Medulla oblongata (tissue), 1 donor: ENCODE measurements at regions not wholly inside any gene's neighbourhood (a gene's known extent, or its start where the extent isn't known, plus 50 kb on each side); places are given as distances from the start of the nearest gene placed in this dataset.
"Not testable (repeated sequence)": the region's sequence is repeated elsewhere in the genome, so short reads cannot be mapped to it uniquely, and the experiment has no call there.

Source experiments
- DNase-seq: peaks from one replicate; pipeline ENCODE4 v3.0.0-alpha.2; 2015; ENCODE audit errors: extremely low spot score

- no peak for DNase-seq
Measured at GRCh38 chr6:168369786-168370185, 50.2 kb upstream of the DACT2 start.

DNA sequence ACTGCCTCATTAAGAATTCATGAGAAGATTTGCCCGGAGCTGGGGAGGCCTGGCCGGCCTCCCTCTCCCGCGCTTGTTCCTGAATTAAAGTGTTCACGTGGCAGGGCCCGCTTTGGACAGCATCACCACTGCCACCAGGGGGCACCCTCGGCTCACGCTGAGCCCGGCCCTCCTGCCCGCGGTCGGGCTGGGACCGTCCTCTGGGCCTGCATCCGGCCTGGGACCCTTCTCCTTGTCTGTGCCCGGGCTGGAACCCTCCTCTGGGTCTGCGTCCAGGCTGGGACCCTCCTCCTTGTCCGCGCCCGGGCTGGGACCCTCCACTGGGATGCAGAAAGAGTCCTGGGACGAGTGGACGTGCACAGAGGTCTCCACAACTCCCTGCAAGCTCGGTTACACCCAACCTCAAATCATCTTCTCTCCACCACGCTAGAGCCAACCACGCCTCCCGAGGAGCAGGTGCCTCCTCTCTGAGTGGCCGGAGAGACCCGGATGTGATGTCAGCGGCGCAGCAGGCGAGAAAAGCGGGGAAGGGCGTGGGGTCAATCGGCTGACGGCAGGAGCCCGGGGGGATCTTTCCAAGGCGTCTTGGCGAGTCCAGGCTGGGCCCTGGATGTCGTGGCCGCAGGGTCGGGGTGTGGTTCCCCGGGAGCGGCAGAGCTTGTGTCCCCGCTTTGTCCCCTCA lies 50.9 kb upstream of the DACT2 start:
- DNase-seq = peak; percentile 73

- no peak for DNase-seq
Measured at GRCh38 chr6:168371185-168371584, 51.6 kb upstream of the DACT2 start.

DNA sequence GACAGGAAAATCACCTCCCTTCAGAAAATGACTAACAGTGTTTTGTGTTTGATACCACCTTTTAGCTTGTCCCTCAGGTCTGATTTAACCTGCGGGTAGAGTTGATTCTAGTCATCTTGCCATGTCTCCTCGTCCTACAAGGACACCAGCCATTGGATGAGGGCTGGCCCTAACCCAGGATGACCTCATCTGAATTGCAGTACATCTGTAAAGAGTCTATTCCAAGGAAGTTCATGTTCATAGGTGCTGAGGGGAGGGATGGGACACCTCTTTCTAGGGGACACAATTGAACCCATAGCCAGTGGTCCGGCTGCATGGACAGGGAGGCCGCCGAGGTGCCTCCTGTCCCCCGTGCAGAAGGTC lies 52.0 kb upstream of the DACT2 start:
- DNase-seq = no peak

- no peak for DNase-seq
Measured at GRCh38 chr6:168371981-168372711, 52.6 kb upstream of the DACT2 start.

GRCh38 chr6:168372889-168373288 lies 53.3 kb upstream of the DACT2 start:
- no peak for DNase-seq

GRCh38 chr6:168373389-168373788 lies 53.8 kb upstream of the DACT2 start:
- no peak for DNase-seq

DNA sequence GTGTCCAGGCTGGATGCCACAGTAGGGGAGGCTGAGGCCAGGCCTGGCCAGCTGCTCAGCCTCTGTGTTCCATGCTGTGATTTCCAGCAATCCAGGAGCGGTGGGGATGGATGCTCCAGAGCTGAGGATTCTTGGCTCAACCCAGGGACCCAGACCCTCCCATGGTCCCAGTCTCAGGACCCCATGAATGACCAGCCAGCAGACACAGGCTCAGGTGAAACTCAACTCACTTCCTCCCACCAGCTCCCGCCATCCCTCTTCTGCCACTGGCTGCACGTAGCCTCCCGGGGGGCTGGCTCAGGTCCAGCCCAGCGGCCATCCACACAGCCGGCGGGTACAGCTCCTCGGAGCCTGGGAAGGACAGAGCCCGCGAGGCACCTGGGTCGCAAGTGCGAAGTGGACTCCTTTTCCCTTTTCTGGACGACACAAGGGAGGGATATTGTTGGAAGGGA lies 54.5 kb upstream of the DACT2 start:
- no peak for DNase-seq

GRCh38 chr6:168374541-168375071 lies 55.0 kb upstream of the DACT2 start:
- DNase-seq = no peak

GRCh38 chr6:168376120-168376519 lies 56.5 kb upstream of the DACT2 start:
- DNase-seq = no peak

DNA sequence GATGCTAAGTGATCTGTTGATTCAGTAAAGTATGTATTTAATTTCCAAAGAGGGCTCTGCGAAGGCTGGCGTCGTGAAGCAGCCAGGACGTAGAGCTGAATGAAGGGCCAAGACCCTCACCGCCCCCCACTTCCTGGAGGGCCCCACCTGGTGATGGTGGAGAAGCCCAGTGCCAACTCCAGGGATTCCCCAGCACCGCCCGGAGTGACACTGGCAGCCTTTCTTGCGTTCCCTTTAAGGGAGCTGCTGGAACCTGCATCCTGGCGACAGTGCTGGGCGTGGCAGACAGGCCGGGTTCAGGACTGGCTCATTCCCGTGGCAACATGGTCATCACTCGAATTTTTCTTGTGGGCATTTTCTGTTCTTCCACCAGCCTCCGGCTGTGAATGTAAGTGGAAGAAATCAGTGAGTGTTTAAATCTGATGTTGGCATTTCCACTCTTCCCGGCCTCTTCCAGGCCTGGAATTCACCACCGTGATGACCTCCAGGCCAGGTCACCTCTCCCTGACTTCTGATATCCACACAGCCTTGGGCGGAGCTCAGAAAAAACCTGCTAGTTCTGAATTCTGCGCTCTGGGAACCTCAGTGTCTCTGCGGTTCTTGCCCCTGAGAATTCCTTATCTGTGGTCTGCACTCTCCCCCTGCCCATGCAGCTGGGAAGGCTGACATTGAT lies 57.4 kb upstream of the DACT2 start:
- DNase-seq = no peak

DNA sequence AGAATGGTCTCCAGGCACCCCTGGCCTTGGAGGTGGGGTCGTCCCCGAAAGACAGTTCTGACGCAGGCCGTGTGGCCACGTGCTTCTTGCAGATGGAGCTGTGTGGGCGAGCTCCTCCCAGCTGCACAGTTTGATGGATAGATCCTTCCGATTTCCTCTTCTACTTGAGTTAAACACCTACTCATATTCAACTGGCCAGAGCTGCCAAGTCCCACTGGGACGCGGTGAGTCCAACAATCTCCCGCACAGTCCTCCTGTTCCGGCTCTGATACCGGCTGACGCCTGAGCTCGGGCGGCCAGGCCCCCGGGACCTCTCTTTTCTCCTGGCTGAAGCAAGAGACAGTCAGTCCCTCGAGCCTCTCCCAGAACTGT lies 57.9 kb upstream of the DACT2 start:
- DNase-seq = no peak

GRCh38 chr6:168377856-168378832 lies 58.6 kb upstream of the DACT2 start:
- no peak for DNase-seq

DNA sequence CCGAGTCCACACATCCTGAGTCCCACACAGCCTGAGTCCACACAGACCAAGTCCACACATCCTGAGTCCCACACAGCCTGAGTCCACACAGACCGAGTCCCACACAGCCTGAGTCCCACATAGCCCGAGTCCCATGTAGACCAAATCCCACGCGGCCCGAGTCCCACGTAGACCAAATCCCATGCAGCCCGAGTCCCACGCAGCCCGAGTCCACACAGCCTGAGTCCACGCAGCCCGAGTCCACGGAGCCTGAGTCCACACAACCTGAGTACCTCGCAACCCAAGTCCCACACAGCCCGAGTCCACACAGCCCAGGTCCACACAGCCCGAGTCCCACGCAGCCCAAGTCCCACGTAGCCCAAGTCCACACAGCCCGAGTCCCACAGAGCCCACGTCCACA lies 60.0 kb upstream of the DACT2 start:
- DNase-seq = not testable (repeated sequence)

DNA sequence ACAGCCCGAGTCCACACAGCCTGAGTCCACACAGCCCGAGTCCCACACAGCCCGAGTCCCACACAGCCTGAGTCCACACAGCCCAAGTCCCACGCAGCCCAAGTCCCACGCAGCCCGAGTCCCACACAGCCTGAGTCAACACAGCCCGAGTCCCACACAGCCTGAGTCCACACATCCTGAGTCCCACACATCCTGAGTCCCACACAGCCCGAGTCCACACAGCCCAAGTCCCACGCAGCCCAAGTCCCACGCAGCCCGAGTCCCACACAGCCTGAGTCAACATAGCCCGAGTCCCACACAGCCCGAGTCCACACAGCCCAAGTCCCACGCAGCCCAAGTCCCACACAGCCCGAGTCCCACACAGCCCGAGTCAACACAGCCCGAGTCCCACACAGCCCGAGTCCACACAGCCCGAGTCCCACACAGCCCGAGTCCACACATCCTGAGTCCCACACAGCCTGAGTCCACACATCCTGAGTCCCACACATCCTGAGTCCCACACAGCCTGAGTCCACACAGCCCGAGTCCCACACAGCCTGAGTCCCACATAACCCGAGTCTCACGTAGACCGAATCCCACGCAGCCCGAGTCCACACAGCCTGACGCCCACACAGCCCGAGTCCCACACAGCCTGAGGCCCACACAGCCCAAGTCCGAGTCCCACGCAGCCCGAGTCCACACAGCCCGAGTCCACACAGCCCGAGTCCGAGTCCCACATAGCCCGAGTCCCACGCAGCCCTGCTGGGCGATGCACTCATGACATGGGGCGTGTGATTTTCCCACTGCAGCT lies 60.6 kb upstream of the SMOC2 start:
- DNase-seq = not testable (repeated sequence)

- DNase-seq = no peak
Measured at GRCh38 chr6:168380956-168381605, 59.9 kb upstream of the SMOC2 start.

DNA sequence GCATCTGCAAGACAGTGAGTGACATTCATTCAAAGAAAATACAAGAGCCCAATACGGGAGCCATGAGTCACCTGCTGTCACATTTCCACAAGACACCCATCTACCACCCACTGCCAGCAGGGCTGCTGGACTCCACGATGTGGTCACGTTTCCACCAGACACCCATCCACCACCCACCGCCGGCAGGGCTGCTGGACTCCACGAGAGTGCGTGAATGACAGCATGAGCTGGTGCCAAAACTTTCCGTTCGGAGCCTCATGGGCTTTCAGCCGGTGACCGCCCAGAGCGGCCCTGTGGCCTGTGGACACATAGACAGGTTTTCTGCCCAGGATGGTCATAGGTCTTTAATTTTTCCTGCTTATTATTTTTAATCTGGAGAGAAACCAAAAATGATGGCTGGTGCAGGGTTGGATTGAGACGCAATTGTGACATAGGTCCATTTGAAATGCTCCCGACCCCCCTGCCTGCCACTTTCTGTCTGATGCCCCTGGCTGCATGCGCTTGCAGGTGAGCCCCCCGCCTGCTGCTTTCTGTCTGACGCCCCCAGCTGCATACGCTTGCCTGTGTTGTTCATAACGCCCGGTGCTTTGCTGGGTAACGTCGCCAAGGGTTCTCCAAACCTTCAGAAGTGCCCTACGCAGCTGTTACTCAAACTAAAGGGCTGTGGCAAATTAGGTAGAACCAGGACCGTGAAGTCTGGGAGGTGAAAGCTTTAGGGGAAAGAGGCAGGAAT lies 59.1 kb upstream of the SMOC2 start:
- no peak for DNase-seq

GRCh38 chr6:168383062-168383854 lies 57.7 kb upstream of the SMOC2 start:
- no peak for DNase-seq
